ENCODE measurements at regions not wholly inside any gene's neighbourhood (a gene's known extent, or its start where the extent isn't known, plus 50 kb on each side); places are given as distances from the start of the nearest gene placed in this dataset.
"Not testable (repeated sequence)": the region's sequence is repeated elsewhere in the genome, so short reads cannot be mapped to it uniquely, and the experiment has no call there.

GRCh38 chr10:121338206-121338980, 259.9 kb downstream of the FGFR2 start:
- no peak for DNase-seq

DNA sequence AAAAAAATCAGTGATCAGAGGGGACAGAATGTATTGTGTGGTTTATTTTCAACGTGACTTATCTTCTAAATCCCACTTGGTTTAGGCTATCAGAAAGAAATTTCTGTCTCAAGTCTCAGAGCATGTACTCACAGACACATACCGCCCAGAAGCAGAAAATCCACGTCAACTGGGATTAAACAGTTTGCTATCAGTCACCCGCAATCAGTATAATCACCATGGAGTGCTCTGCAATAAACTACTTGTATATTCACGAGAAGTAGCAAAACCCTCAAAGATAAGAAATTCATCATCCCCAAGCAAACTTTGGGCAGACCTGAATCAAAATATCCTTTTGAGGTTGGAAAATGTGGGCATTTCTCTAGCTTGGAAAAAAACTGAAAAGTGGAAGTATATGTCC, 259.1 kb downstream of the FGFR2 start:
- no peak for DNase-seq

DNA sequence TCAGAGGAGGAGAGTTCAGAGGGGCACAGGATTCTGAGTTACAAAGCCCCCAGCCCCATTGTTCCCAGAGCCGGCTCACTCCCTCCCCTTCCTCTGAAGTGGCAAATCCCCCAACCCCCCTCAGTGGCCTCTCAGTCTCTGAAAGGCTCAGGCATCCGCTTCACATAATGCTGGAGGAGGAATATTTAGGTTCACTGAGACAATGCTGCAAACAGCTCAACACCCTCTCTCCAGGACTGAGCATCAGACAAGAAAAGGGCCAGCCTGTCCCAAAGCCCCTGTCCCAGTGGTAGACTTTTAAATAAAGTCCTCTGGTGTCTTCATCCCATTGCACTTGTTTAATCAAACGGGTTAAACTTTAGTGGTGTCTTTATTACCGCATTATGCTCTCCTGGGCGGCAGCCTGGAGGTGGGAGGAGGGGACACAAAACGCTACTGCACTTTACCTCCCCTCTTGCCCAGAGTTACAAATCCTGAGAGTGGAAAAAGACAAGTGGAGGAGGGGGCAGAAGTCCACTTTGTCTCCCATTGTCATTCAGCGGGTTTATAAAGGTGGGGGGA, 257.9 kb downstream of the FGFR2 start:
- DNase-seq = no peak

DNA sequence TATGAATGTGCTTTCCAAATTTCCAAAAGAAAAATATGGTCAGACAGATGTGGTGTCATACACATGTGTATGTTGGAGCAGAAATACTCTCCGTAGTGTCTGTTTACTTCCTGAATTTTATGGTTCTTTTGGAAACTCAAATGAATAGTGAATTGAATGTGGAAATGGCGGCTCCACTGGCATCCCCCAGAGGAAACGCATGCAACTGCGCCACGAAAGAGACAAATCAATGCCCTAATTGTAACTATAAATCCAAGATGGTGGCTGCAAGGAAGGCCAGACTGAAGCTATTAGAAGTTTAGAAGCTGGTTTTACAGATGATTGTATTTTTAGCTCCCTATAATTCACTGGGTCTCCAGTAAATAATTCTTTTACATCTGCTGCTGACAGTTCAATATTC, 246.7 kb downstream of the FGFR2 start:
- DNase-seq = no peak

GRCh38 chr10:121352231-121352855, 245.9 kb downstream of the FGFR2 start:
- no peak for DNase-seq

- DNase-seq = no peak
Observed at GRCh38 chr10:121355161-121355560, 243.1 kb downstream of the FGFR2 start.

DNA sequence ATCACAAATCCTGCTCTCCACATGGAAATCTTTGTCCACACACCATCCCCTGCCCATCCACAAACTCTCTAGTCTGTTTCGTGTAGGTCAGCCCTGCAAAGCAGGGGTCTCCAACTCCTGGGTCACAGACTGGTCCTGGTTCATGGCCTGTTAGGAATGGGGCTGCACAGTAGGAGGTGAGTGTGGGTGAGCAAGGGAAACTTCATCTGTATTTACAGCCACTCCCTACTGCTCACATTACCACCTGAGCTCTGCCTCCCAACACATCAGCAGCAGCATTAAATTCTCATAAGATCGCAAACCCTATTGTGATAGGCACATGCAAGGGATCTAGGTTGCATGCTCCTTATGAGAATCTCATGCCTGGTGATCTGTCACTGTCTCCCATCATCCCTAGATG, 242.1 kb downstream of the FGFR2 start:
- DNase-seq = no peak

DNA sequence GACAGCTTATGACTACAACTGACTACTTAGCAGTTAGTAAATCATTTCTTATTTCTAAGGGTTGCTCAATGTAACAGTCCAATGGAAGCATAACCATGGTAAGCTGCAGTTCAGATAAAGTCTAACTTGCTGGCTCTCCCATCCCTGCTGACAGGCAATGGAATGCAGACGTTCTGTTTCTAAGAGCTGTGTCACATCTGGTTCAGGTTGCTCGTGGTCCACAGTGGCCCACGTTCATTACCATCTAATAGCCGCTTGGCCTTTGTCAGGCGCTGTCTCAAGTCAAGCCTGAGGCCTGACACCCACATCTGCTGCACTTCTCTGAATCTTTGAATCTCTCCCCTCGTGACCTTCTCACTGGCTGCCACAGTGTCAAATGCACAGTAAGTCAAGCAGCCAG, 240.8 kb downstream of the FGFR2 start:
- DNase-seq = no peak

DNA sequence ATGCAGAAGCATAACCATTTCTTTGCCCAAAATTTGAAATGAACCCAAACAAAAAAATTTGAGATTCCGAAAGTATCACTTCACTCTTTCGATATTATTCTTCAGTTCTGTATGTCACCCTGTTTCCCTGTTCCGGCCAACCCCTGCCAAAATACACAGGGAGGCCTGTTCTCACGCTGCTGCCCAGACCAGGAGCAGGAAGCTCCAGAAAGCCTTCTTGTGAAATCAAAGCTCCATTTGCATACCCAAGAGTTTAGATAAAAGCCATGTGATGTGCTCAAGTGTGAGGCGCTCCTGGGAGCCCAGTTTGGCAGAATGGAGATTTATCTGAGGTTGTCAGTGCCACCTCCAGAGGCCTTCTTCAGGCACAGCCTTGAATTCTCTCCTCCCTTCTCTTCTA, 236.2 kb downstream of the FGFR2 start:
- no peak for DNase-seq

- no peak for DNase-seq
Observed at GRCh38 chr10:121365566-121365965, 232.7 kb downstream of the FGFR2 start.

- no peak for DNase-seq
Observed at GRCh38 chr10:121368347-121369025, 229.8 kb downstream of the FGFR2 start.

- no peak for DNase-seq
Observed at GRCh38 chr10:121369616-121370015, 228.6 kb downstream of the FGFR2 start.

DNA sequence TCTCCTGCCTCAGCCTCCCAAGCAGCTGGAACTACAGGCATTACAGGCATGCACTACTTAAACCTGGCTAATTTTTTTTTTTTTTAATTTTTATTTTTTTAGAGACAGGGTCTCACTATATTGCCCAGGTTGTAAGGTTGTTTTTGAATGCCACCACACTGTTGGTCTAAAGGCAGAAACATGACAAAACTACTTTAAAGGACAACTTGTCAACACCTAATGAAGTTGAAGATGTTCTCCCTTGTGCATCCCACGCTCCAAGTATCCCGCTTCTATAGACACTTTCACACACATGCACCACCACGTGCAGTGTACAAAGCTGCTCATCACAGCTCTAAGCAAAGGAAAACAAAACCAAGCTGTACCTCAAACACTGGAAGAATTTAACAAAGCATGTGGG, 226.4 kb downstream of the FGFR2 start:
- DNase-seq = no peak

DNA sequence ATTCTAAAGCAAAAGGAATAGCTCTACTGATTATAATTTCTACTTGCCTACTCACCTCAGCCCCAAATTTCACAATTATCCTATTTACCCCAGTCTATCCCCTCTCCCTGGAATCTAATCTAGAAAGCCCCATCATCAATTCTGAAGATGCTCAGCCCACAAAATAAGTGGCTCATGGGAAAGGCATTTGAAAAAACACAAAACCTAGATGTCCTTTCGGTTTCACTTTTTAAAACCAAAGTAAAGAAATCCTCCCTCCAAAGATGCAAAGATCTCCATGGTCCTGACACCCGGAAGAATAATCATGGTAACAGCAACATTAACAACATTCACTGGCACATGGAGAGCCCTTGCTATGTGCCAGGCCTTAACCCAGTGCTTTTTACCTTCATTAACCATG, 224.8 kb downstream of the FGFR2 start:
- DNase-seq = no peak

GRCh38 chr10:121374121-121374520, 224.1 kb downstream of the FGFR2 start:
- DNase-seq = no peak

GRCh38 chr10:121375172-121375571, 223.1 kb downstream of the FGFR2 start:
- DNase-seq = no peak

DNA sequence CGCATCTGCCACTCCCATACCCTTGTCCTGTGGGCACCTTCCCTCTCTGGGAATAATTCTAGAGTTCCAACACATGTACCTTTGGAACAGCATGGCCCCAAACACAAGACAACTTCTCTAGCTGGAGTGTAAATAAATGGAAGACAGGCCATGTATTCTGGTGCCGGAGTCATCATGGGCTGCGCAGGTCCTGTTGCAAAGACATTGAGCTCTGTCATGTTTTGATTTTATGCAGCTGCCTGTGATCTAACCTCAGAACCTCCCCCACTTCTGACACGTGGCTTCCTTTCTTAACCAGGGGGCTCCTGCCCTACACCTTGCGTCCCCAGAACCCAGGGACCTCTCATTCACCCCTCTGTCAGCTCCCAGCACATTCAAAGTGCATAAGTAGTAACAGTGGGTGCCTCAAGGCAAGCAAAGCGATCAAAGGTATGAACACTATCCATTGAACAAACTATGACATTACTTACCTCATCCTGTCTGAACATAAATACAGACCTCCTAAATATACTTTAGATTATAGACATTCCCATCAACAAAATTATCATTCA, 219.9 kb downstream of the FGFR2 start:
- DNase-seq = no peak

GRCh38 chr10:121379013-121379412, 219.2 kb downstream of the FGFR2 start:
- DNase-seq = no peak

GRCh38 chr10:121380211-121380610, 218.0 kb downstream of the FGFR2 start:
- no peak for DNase-seq

- DNase-seq = not testable (repeated sequence)
Observed at GRCh38 chr10:121382029-121382520, 216.2 kb downstream of the FGFR2 start.

DNA sequence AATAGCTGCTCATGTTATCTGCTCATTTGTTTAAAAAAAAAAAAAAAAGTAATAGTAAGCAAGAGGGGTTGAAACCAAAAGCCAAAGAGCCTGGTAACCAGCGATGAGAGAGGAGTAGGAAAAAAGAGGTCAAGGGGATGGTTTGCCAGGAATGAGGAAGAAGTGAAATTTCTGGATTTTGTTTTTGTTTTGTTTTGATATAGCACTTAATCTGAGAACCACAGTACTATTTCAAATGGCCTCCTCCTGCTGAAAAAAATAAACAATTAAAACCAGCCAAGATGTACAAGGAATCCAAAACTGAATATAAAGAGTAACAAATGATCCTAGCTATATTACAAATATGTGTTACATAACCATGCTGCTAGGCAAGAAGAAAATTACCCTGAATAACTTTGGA, 213.1 kb downstream of the FGFR2 start:
- no peak for DNase-seq

DNA sequence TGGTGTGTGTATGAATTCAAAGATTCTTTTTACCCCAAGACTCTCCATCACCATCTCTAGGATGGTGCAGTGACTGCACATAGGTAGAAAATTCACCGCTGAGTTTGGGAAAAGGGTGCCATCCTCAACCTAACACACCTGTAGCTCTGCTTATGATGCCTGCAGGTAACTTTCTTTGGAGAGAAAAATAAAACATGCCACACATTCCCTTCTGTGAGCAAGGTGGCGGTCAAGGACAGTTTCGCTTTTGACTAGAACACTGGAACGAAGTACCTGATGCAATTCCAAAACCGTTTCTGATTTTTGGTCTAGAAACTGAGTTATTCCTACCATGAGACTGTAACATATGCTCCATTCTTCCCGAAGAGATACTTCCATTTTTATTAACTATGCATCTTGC, 205.6 kb downstream of the FGFR2 start:
- DNase-seq = no peak

DNA sequence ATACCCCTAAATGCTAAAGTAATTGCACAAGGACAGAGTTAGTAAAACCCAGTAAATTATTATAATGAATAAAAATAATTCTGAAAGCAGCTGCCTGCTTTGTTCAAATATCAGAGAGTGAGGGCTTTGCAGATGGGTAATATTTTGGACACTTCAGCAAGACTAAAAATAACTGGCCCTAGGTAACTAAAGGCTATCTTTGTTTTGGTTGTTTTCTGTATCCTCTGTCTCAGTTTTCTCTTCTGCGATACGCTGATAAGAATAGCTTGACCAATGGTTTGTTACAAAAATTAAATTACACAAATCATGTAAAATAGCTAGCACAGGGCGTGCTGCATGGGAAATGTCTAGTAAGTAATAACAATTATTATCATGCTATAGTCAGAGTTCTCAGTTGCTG, 204.7 kb downstream of the FGFR2 start:
- no peak for DNase-seq

Data from activated naive CD4-positive, alpha-beta T cell treated with anti-CD3 and anti-CD28 coated beads, Interleukin-2, amount 50 U/mL, for 16 hours (primary cell).